H1 (cell line): ENCODE measurements at regions not wholly inside any gene's neighbourhood (a gene's known extent, or its start where the extent isn't known, plus 50 kb on each side); places are given as distances from the start of the nearest gene placed in this dataset.

ENCODE experiments used
- CTCF ChIA-PET: fragments of 300-600 bp; sonication (Branson Sonifier 250); formaldehyde crosslinking; loops from one replicate; lab custom pipeline; 2021; ENCODE audit not compliant: partially characterized antibody; lab: Charles Lee
- POLR2A ChIA-PET: fragments of 300-600 bp; sonication (Branson Sonifier 250); formaldehyde crosslinking; loops from one replicate; lab custom pipeline; 2021; ENCODE audit warnings: inconsistent platforms; ENCODE audit not compliant: partially characterized antibody; lab: Charles Lee
- DNase-seq, 2 experiments: peaks; one replicate each; pipeline versions ENCODE4 v3.0.0 to v3.0.0-alpha.2; 2010 to 2022; ENCODE audit warnings: low spot score in 2 of 2, low read depth in 1 of 2, mixed read lengths in 1 of 2
- FAIRE-seq: peaks from 2 replicates; lab custom pipeline; 2011; peaks lifted over from hg19 to GRCh38; lab: Jason Lieb, UNC
- H2AFZ ChIP-seq: 2 replicates; pipeline ENCODE4 v1.8.1; 2012; ENCODE audit warnings: low read length, inconsistent platforms
- H2AK5ac ChIP-seq: 2 replicates; pipeline ENCODE4 v1.6.1; 2013; ENCODE audit warnings: low read depth, low read length
- H2BK120ac ChIP-seq: replicated peaks from 2 replicates; pipeline ENCODE3; 2013; ENCODE audit warnings: low read depth, low read length, inconsistent platforms
- H2BK12ac ChIP-seq: 2 replicates; pipeline ENCODE4 v1.6.1; 2013; ENCODE audit warnings: low read depth, low read length
- H2BK15ac ChIP-seq: 2 replicates; pipeline ENCODE4 v1.6.1; 2013; ENCODE audit warnings: low read length
- H2BK20ac ChIP-seq: 2 replicates; pipeline ENCODE4 v1.6.1; 2013; ENCODE audit warnings: low read length
- H2BK5ac ChIP-seq: 2 replicates; pipeline ENCODE4 v1.6.1; 2013; ENCODE audit warnings: low read depth, low read length
- H3K14ac ChIP-seq: 2 replicates; pipeline ENCODE4 v1.6.1; 2013; ENCODE audit warnings: inconsistent platforms; ENCODE audit not compliant: insufficient read length
- H3K18ac ChIP-seq: 2 replicates; pipeline ENCODE4 v1.6.1; 2013; ENCODE audit warnings: low read length; ENCODE audit errors: extremely low read depth
- H3K23ac ChIP-seq: 2 replicates; pipeline ENCODE4 v1.6.1; 2013; ENCODE audit warnings: inconsistent platforms; ENCODE audit not compliant: insufficient read length
- H3K23me2 ChIP-seq: 2 replicates; pipeline ENCODE4 v1.6.1; 2013; ENCODE audit warnings: low read depth, low read length
- H3K27ac ChIP-seq: 2 replicates; pipeline ENCODE4 v1.6.1; 2011; ENCODE audit warnings: low read depth, low read length, inconsistent platforms
- H3K27me3 ChIP-seq, 4 experiments: replicated peaks in 1 of 4; 1 replicate in 1 of 4; 2 replicates in 3 of 4; pipeline versions ENCODE4 v1.6.1 to v1.8.1; 2011 to 2013; ENCODE audit warnings: low read length in 3 of 4, mild to moderate bottlenecking in 3 of 4, inconsistent platforms in 2 of 4, mixed read lengths in 2 of 4, moderate library complexity in 1 of 4; ENCODE audit not compliant: control insufficient read depth in 3 of 4, insufficient read depth in 3 of 4; ENCODE audit errors: extremely low read depth in 1 of 4
- H3K36me3 ChIP-seq, 4 experiments: 2 replicates each; pipeline versions ENCODE4 v1.6.1 to v1.8.1; 2011 to 2013; ENCODE audit warnings: mild to moderate bottlenecking in 4 of 4, low read length in 3 of 4, moderate library complexity in 2 of 4, control low read depth in 1 of 4, inconsistent platforms in 1 of 4; ENCODE audit not compliant: insufficient read depth in 4 of 4, control insufficient read depth in 2 of 4
- H3K4ac ChIP-seq: replicated peaks from 2 replicates; pipeline ENCODE3; 2013; ENCODE audit warnings: low read length, low read depth, mixed read lengths, inconsistent platforms; ENCODE audit not compliant: insufficient read length
- H3K4me1 ChIP-seq, 4 experiments: replicated peaks in 1 of 4; 1 replicate in 1 of 4; 2 replicates in 3 of 4; pipeline versions ENCODE4 v1.6.1 to v1.8.1; 2011 to 2013; ENCODE audit warnings: low read length in 3 of 4, inconsistent platforms in 2 of 4, mixed read lengths in 1 of 4; ENCODE audit not compliant: insufficient read depth in 4 of 4, control insufficient read depth in 3 of 4
- H3K4me2 ChIP-seq, 2 experiments: 2 replicates each; pipeline versions ENCODE4 v1.6.1 to v1.8.1; 2011 to 2013; ENCODE audit warnings: low read depth in 2 of 2, low read length in 2 of 2, control low read depth in 1 of 2, inconsistent platforms in 1 of 2, mild to moderate bottlenecking in 1 of 2; ENCODE audit not compliant: insufficient read depth in 1 of 2
- H3K4me3 ChIP-seq, 4 experiments: fragments of 200-600, 300-600 bp in 1 of 4; sonication (generic), shearing (Covaris generic), sonication (Bioruptor Twin) in 1 of 4; 2 replicates each; pipeline versions ENCODE4 v1.5.1 to v1.8.1; 2011 to 2016; ENCODE audit warnings: low read length in 4 of 4, low read depth in 3 of 4, control low read depth in 2 of 4, inconsistent platforms in 2 of 4, mild to moderate bottlenecking in 2 of 4, mixed read lengths in 1 of 4, moderate library complexity in 1 of 4; ENCODE audit not compliant: insufficient read depth in 2 of 4; ENCODE audit errors: extremely low read depth in 1 of 4
- H3K56ac ChIP-seq: replicated peaks from 2 replicates; pipeline ENCODE3; 2013; ENCODE audit warnings: low read depth, mild to moderate bottlenecking, mixed read lengths, low read length, inconsistent platforms; ENCODE audit not compliant: insufficient read length
- H3K79me1 ChIP-seq: 2 replicates; pipeline ENCODE4 v1.6.1; 2013; ENCODE audit warnings: low read depth, low read length, control low read depth
- H3K79me2 ChIP-seq, 2 experiments: 2 replicates each; pipeline versions ENCODE4 v1.6.1 to v1.8.1; 2012 to 2013; ENCODE audit warnings: low read length in 2 of 2, mild to moderate bottlenecking in 2 of 2, inconsistent platforms in 1 of 2; ENCODE audit not compliant: insufficient read depth in 2 of 2, control insufficient read depth in 1 of 2
- H3K9ac ChIP-seq, 4 experiments: replicated peaks in 1 of 4; 1 replicate in 1 of 4; 2 replicates in 3 of 4; pipeline versions ENCODE4 v1.6.1 to v1.8.1; 2011 to 2013; ENCODE audit warnings: low read depth in 3 of 4, low read length in 3 of 4, control low read depth in 2 of 4, mild to moderate bottlenecking in 2 of 4, moderate library complexity in 2 of 4, inconsistent platforms in 1 of 4; ENCODE audit errors: extremely low read depth in 1 of 4
- H3K9me3 ChIP-seq, 2 experiments: 2 replicates each; pipeline versions ENCODE4 v1.6.1 to v1.8.1; 2012 to 2013; ENCODE audit warnings: mild to moderate bottlenecking in 2 of 2, moderate library complexity in 2 of 2, control low read depth in 1 of 2, inconsistent platforms in 1 of 2, low read depth in 1 of 2, low read length in 1 of 2, mixed read lengths in 1 of 2; ENCODE audit not compliant: insufficient read depth in 2 of 2
- H4K20me1 ChIP-seq, 2 experiments: replicated peaks in 1 of 2; 2 replicates each; pipeline versions ENCODE3 to v1.8.1; 2011 to 2013; ENCODE audit warnings: inconsistent platforms in 2 of 2, low read length in 2 of 2, mild to moderate bottlenecking in 1 of 2; ENCODE audit not compliant: insufficient read depth in 2 of 2, control insufficient read depth in 1 of 2
- H4K5ac ChIP-seq: 2 replicates; pipeline ENCODE4 v1.6.1; 2013; ENCODE audit warnings: low read length, low read depth, mixed read lengths, inconsistent platforms; ENCODE audit not compliant: insufficient read length
- H4K8ac ChIP-seq: 2 replicates; pipeline ENCODE4 v1.8.0; 2013; ENCODE audit warnings: mild to moderate bottlenecking, moderate library complexity, low read length, inconsistent platforms; ENCODE audit not compliant: insufficient read depth; ENCODE audit errors: extremely low read depth
- H4K91ac ChIP-seq: replicated peaks from 2 replicates; pipeline ENCODE3; 2013; ENCODE audit warnings: low read length, mixed read lengths, inconsistent platforms; ENCODE audit not compliant: insufficient read length
- ASH2L ChIP-seq: fragments of 200-600, 300-600 bp; sonication (generic); IDR thresholded peaks from one replicate; pipeline ENCODE4 v1.7.1; 2017; ENCODE audit warnings: low read length
- BACH1 ChIP-seq: IDR thresholded peaks from 2 replicates; pipeline ENCODE4 v1.6.1; 2012; ENCODE audit warnings: low read length, improper control_type of control experiment
- CBX5 ChIP-seq: fragments of 300-800, 300-1000 bp; sonication (generic); IDR thresholded peaks from 2 replicates; pipeline ENCODE4 v1.7.1; 2016; ENCODE audit warnings: antibody characterized with exemption, low read length, low read depth
- CBX8 ChIP-seq: fragments of 300-800, 300-1000 bp; sonication (generic); IDR thresholded peaks from 2 replicates; pipeline ENCODE4 v1.7.1; 2016; ENCODE audit warnings: low read depth, low read length, borderline replicate concordance
- CHD1 ChIP-seq: IDR thresholded peaks from 2 replicates; pipeline ENCODE4 v1.6.1; 2012; ENCODE audit warnings: low read depth, low read length, improper control_type of control experiment
- KDM1A ChIP-seq: fragments of 200-600, 300-600 bp; sonication (generic); IDR thresholded peaks from 2 replicates; pipeline ENCODE4 v1.7.1; 2016; ENCODE audit warnings: mild to moderate bottlenecking, low read length, borderline replicate concordance
- NRF1 ChIP-seq: IDR thresholded peaks from 2 replicates; pipeline ENCODE4 v1.6.1; 2011; ENCODE audit warnings: mild to moderate bottlenecking, low read depth, low read length, improper control_type of control experiment
- POLR2A ChIP-seq, 2 experiments: IDR thresholded peaks; 1 replicate in 1 of 2; 2 replicates in 1 of 2; pipeline ENCODE4 v1.6.1; 2011; ENCODE audit warnings: low read depth in 2 of 2, low read length in 2 of 2, mild to moderate bottlenecking in 2 of 2; ENCODE audit errors: control extremely low read depth in 1 of 2
- RAD21 ChIP-seq, 2 experiments: IDR thresholded peaks in 1 of 2; conservative IDR thresholded peaks in 1 of 2; 2 replicates each; pipeline ENCODE4 v1.6.1; 2011; ENCODE audit warnings: low read depth in 2 of 2, low read length in 2 of 2, improper control_type of control experiment in 1 of 2, inconsistent platforms in 1 of 2, mild to moderate bottlenecking in 1 of 2, moderate library complexity in 1 of 2
- RNF2 ChIP-seq: fragments of 200-900, 300-1000 bp; sonication (generic); IDR thresholded peaks from 2 replicates; pipeline ENCODE4 v1.7.1; 2016; ENCODE audit warnings: borderline replicate concordance, low read depth, mild to moderate bottlenecking, antibody characterized with exemption, low read length; ENCODE audit not compliant: poor library complexity, severe bottlenecking; ENCODE audit errors: missing control alignments
- SIN3A ChIP-seq, 2 experiments: IDR thresholded peaks in 1 of 2; conservative IDR thresholded peaks in 1 of 2; 2 replicates each; pipeline ENCODE4 v1.6.1; 2011 to 2012; ENCODE audit warnings: low read length in 2 of 2, improper control_type of control experiment in 1 of 2, low read depth in 1 of 2, mild to moderate bottlenecking in 1 of 2
- SIRT6 ChIP-seq: IDR thresholded peaks from one replicate; pipeline ENCODE4 v1.7.1; 2012; ENCODE audit warnings: low read length, inconsistent platforms
- SIX5 ChIP-seq: IDR thresholded peaks from 2 replicates; pipeline ENCODE4 v1.6.1; 2011; ENCODE audit warnings: mild to moderate bottlenecking, low read depth, low read length
- SP4 ChIP-seq: IDR thresholded peaks from 2 replicates; pipeline ENCODE4 v1.6.1; 2012; ENCODE audit warnings: low read length, inconsistent platforms
- TAF1 ChIP-seq: IDR thresholded peaks from 2 replicates; pipeline ENCODE4 v1.6.1; 2011; ENCODE audit warnings: mild to moderate bottlenecking, low read depth, low read length
- YY1 ChIP-seq: IDR thresholded peaks from 2 replicates; pipeline ENCODE4 v1.6.1; 2011; ENCODE audit warnings: low read depth, mild to moderate bottlenecking, low read length
- WGBS, 2 experiments: shearing (Covaris generic) in 1 of 2; methylation state at CpG; one replicate each; pipeline versions ENCODE4 v1.1.6 to v1.1.7; 2013 to 2015; ENCODE audit warnings: low lambda C conversion rate in 2 of 2, mixed read lengths in 2 of 2, inconsistent platforms in 1 of 2, low coverage in 1 of 2, missing lambda C conversion rate in 1 of 2; ENCODE audit not compliant: insufficient replicate concordance in 2 of 2, insufficient coverage in 1 of 2, insufficient read length in 1 of 2; ENCODE audit errors: extremely low coverage in 1 of 2, missing lambda C conversion rate in 1 of 2; 5-methylcytosine and 5-hydroxymethylcytosine counted together

GRCh38 chr18:10195529-10195928 is 258.9 kb upstream of the APCDD1 start:
- no peak overlapping the region for H4K91ac ChIP-seq
- FAIRE-seq (no peak), DNase-seq (no peak)
- H3K9me3 ChIP-seq, result no peaks in the 10 kb centered on the region
- H3K4ac ChIP-seq, result no peak overlapping the region
- no peak overlapping the region for H3K27ac ChIP-seq
- no peak overlapping the region for H4K8ac ChIP-seq
- no peaks in the 10 kb centered on the region for H3K23me2 ChIP-seq
- no peak overlapping the region for H4K5ac ChIP-seq
- POLR2A ChIA-PET, result no interaction called here
- H2BK5ac ChIP-seq, result no peak overlapping the region
- 93% methylated on average over 2 of the region's 2 CpGs; no CpG with 5 or more reads in 1 of the 2 experiments for WGBS, 2 experiments
- H2BK15ac ChIP-seq, result no peak overlapping the region
- no peak overlapping the region for H3K56ac ChIP-seq
- H3K23ac ChIP-seq, result no peak overlapping the region
- H2AFZ ChIP-seq, result no peak overlapping the region; the same call in 1 of the 2 replicates
- CTCF ChIA-PET, result interaction anchor here (1.0 to 2.2 kb wide), 3 partner anchors 32 to 224 kb away, joined by 4 to 5 read pairs (median 4); no protein-coding TSS in a partner anchor
- H3K9ac ChIP-seq, result no peak overlapping the region
- H4K20me1 ChIP-seq, result no peaks in the 10 kb centered on the region
- H3K4me3 ChIP-seq, result no peak overlapping the region
- no peaks in the 10 kb centered on the region for H3K4me1 ChIP-seq
- no peak overlapping the region for H2BK12ac ChIP-seq
- H2BK20ac ChIP-seq, result no peak overlapping the region
- H3K14ac ChIP-seq, result no peak overlapping the region
- H3K18ac ChIP-seq, result no peak overlapping the region
- no peaks in the 10 kb centered on the region for H3K79me2 ChIP-seq
- no peak overlapping the region for H2AK5ac ChIP-seq
- no peak overlapping the region for H3K4me2 ChIP-seq
- H2BK120ac ChIP-seq, result no peak overlapping the region
- H3K27me3 ChIP-seq, result no peaks in the 10 kb centered on the region
- H3K79me1 ChIP-seq, result no peaks in the 10 kb centered on the region
- H3K36me3 ChIP-seq, result no peaks in the 10 kb centered on the region
- TF ChIP-seq SIRT6 (no peak), KDM1A (no peak), TAF1 (no peak), SP4 (no peak), CHD1 (no peak), YY1 (no peak), CBX5 (no peak), POLR2A (IDR thresholded peaks at IDR 0.05; ENCODE audit: control extremely low read depth in 1 of 2, low read depth in 2 of 2, low read length in 2 of 2) (no peak), SIN3A (conservative IDR thresholded peaks at IDR 0.05 in 1 of 2, IDR thresholded peaks at IDR 0.05 in 1 of 2; ENCODE audit: low read depth in 1 of 2, low read length in 2 of 2) (no peak), RNF2 (no peak), ASH2L (no peak), NRF1 (no peak), CBX8 (no peak), SIX5 (no peak), BACH1 (no peak), RAD21 (IDR thresholded peaks at IDR 0.05 in 1 of 2, conservative IDR thresholded peaks at IDR 0.05 in 1 of 2; ENCODE audit: low read depth in 2 of 2, low read length in 2 of 2) (no peak)
